ENCODE measurements at regions not wholly inside any gene's neighbourhood (a gene's known extent, or its start where the extent isn't known, plus 50 kb on each side); places are given as distances from the start of the nearest gene placed in this dataset.

GRCh38 chr1:86296305-86297205, 99.6 kb downstream of the ODF2L start:
- DNase-seq (ENCODE audit: low read depth), result no peak

DNA sequence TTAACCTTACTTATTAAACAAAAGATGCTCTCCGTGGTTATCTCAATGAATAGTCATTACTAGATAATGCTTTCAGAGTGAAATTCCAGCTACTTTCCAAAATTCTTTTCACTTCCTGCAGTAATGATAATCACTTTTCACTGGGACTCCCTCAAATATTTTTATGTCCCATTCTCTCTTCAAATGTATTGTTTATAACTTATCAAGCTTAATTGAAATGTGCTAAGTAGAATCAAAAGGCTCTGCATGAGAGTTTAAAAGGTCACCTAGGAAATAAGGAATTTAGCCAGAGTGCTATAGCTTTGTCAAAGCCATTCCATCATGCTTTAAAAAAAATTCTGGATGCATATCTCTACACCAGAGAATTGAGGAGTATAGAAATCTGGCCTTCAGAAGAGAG, 106.4 kb downstream of the ODF2L start:
- DNase-seq (ENCODE audit: low read depth), result no peak

- DNase-seq (ENCODE audit: low read depth), result no peak
Measured at GRCh38 chr1:86289161-86289560, 107.0 kb downstream of the ODF2L start.

- no peak for DNase-seq (ENCODE audit: low read depth)
Measured at GRCh38 chr1:86288586-86289147, 107.5 kb downstream of the ODF2L start.

DNA sequence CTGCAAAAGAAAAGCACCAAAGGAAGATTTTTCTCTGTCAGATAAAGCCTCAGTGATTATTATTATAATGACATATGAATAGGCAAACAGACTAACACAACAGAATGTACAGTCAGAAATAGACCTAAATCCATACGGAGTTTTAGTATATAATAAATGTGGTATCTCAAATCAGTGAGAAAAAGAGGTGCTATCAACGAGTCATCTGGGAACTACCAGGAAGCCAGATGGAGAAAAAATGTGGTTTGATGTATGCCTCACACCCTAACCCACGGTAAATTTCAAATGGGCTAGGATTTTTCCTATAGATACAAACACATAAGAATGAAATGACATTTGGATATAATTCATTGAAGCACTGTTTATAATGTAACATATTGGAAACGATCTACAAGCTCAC, 110.3 kb downstream of the ODF2L start:
- no peak for DNase-seq (ENCODE audit: low read depth)

DNA sequence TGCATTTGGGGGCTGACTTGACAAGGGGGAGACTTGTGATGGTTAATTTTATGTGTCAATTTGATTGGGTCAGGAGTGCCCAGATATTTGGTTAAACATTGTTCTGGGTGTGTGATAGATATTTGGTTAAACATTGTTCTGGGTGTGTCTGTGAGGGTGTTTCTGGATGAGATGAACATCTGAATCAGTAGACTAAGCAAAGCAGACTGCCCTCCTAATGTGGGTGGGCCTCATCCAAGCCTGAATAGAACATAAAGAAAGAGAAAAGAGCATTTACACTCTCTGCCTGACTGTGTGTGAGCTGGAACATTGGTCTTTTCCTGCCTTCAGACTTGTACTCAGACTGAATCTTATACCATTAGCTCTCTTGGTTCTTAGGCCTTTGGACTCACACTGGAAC, 113.5 kb downstream of the ODF2L start:
- no peak for DNase-seq (ENCODE audit: low read depth)

GRCh38 chr1:86277936-86278335, 118.2 kb downstream of the ODF2L start:
- no peak for DNase-seq (ENCODE audit: low read depth)

DNA sequence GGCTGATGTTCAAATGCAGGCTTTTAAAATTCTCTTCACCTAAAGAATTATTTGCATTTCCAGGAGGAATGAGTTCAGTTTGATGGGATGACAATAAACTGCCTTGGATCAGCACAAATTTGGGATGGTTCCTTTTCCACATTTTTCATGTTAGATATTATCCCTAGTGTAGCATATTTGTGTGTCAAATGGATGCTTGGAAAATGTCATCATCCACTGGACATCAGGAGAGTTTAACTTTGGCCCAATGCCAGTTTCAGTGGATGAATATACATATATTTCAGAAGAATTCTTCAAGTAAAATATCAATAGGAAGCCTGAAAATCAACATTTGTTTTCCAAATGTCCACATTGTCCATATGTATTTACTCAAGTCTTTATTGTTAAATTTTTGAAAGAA, 116.5 kb upstream of the COL24A1 start:
- no peak for DNase-seq (ENCODE audit: low read depth)

DNA sequence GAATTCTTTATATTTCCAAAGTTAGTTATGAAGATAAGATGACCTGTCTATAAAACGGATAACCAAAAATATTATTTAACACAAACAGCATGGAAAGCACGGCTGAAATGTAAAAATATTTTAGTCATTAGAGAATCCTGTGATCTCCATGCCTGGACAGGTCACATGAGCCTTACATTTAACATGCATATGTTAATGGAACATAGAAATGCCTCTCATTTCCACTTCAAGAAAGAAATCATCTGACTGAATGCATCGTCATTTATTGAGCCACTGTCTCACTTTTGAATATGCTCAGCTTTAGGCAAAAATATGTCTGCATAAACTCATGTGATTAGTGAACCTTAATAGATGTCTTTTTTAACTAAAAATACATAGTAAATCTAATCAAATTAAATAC, 115.5 kb upstream of the COL24A1 start:
- DNase-seq (ENCODE audit: low read depth), result no peak

DNA sequence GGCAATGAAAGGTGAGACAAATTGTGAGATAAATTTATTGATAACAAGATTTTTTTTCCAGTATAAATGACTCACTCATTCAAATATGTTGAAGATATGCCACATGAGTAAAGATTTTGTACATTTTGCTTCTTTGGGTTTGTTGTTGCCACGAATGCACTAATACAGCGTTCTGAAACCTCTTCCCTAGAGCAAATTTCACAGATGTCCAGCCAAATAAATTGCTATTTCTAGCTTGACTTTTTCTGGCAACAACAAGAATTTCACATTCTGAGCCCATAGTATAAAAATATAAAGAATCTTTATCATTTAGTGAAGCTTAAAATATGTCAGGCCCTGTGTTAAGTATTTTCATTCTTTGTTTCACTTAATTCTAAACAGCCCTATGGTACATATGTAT, 114.5 kb upstream of the COL24A1 start:
- DNase-seq (ENCODE audit: low read depth), result no peak

DNA sequence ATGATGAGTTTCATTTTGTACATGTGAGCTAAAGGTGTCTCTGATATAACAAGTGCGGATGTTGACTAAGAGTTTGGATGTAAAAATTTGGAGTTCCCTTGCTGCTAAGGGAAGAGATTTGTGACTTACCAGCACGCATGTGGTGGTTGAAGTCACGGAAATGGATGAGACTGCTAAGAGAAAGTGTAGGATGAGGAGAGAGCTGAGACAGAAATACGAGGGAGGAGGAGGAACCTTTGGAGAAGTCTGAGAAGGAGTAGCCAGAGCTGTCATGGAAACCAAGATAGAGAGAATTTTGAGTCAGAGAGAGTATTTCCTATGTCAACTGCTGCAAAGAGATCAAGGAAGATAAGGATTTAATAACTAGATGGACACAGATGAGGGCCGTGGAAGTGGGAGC, 106.5 kb upstream of the COL24A1 start:
- DNase-seq (ENCODE audit: low read depth), result no peak

- no peak for DNase-seq (ENCODE audit: low read depth)
Measured at GRCh38 chr1:86260476-86260875, 103.9 kb upstream of the COL24A1 start.

DNA sequence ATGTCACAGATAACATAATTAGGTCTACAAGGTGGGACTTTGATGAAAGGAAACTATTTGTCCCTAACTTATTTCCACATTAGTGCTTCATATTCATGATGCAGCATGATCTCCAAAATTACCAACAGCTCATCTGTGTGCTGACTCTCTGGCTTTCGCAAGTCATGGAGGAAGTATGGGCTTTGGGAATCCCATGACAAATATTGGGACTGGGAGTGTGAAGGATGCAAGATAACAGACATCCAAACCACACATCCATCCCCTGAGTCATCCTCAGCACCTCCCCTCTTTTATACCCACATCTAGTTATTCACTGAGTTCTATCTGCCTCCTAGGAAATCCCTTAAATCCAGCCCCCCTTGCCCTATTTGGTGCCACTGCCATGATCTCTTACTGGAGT, 102.8 kb upstream of the COL24A1 start:
- peak; percentile 15 for DNase-seq (ENCODE audit: low read depth)

GRCh38 chr1:86258101-86258500, 101.5 kb upstream of the COL24A1 start:
- DNase-seq (ENCODE audit: low read depth), result no peak

DNA sequence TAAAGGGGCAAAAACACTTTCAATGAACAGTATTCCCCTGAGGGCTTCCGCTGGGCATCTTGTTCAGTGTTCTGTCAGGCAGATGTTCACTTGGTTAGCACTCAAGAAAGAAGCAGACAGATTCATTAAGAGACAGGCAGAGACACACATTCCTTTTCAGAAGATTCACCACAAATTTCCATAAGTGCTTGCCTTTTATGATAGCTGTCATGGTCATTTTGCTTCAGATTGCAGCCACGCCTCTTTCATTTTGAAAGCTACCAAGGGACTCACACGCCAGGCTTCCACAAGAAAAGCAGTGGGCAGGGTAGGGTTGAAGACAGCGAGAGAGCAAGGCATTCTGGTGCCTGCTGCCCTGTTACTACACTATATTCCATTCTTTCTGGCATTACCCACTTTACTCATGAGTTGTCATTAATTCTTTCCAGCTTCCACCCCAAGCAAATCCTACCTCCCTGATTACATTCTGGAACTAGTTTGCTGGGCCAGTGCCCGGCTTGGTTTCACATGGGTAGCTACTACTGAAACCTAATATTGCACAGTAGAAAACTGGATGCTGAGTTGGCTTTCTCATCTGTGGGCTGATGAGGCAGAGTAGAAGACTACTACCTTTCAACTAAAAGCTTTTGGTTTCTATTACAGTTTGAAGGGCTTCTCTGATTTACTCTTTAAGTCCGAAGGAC, 91.2 kb upstream of the COL24A1 start:
- no peak for DNase-seq (ENCODE audit: low read depth)

- DNase-seq (ENCODE audit: low read depth), result no peak
Measured at GRCh38 chr1:86245566-86246190, 89.1 kb upstream of the COL24A1 start.

DNA sequence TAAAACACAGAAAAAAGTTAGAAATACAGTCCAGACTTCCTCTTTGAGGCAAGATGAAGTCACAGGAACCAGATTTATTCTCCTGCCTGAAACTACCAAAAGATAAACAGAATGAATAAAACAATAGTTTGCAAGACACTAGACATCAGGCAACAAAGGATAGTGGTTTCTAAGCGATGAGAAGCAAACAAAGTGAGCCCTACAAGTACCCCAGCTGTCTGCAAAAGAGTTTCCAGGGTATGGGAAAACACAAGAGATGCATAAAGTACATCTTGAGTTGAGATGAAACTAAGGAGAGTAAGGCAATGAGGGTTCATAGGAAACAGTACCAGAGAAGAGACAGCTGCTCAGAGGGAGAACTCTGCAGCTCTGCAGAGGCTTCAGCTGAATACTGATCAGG, 83.3 kb upstream of the COL24A1 start:
- no peak for DNase-seq (ENCODE audit: low read depth)

DNA sequence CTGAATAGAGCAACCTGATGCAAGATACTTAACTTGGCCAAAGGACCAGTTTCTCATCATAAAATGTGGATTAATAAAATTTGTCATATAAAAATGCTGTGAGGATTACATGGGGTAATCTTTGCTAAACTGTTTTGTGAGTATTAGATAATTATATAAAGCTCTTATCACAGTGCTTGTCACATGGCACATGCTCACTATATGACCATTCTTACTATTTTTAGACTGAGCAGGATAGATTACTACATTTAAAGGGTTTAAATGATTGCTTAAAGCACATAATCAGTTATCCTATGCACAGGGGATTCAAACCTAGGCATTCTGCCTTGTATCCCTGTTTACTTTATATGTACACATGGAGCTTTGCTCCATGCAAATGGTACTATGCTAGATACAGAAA, 82.9 kb upstream of the COL24A1 start:
- DNase-seq (ENCODE audit: low read depth), result no peak

DNA sequence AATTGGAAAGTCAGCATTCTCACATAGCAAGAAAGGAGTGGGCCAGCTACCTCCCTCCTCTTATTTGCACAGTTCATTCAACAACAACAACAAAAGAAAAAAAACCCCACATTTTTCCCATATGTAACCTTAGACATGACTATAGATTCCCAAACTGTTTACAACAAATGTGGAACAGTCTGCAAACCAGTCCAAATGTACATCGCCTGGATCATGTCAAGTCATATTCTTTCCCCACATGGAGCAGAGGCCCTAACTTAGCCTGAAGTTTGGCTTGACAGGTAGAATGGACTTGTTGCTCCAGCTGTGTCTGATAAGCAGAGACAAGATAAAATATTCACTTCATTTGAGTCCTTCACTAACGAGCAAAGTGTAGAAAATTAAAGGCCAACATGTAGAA, 81.7 kb upstream of the COL24A1 start:
- DNase-seq (ENCODE audit: low read depth), result no peak

GRCh38 chr1:86235852-86236251, 79.3 kb upstream of the COL24A1 start:
- DNase-seq (ENCODE audit: low read depth), result no peak

DNA sequence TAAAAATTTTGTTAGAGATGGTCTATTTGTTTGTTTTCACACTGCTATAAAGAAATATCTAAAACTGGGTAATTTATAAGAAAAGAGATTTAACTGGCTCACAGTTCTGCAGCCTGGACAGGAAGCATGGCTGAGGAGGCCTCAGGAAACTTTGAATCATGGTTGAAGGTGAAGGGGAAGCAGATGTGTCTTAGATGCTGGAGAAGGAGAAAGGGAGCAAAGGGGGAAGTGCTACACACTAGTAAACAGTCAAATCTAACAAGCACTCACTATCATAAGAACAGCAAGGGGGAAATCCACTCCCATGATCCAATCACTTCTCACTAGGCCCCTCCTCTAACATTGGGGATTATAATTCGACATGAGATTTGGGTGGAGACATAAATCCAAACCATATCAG, 76.8 kb upstream of the COL24A1 start:
- DNase-seq (ENCODE audit: low read depth), result no peak

DNA sequence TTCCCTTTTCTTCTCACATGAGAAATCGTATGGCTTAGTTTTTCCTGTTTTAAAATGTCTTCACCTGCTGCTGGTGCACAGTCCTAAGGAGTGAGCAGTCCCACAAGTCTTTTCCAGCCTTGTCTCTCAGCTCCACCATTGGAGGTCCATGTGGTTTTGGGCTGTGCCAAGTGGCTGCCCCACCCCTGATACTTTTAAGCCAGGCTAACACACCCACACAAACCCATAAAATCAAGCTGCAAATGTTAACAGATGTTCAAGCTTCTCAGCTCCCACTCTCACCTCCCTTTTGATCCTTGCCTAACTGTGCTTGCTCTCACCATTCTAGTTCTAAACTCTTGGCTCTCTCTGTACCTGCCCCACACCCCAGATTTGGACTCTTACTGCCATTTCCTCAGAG, 74.5 kb upstream of the COL24A1 start:
- no peak for DNase-seq (ENCODE audit: low read depth)
